AG09319 (cell line): ENCODE measurements at regions not wholly inside any gene's neighbourhood (a gene's known extent, or its start where the extent isn't known, plus 50 kb on each side); places are given as distances from the start of the nearest gene placed in this dataset.
"Not testable (repeated sequence)": the region's sequence is repeated elsewhere in the genome, so short reads cannot be mapped to it uniquely, and the experiment has no call there.

ENCODE experiments used
- DNase-seq: peaks from one replicate; pipeline ENCODE4 v3.0.0-alpha.2; 2010; ENCODE audit warnings: low read depth; ENCODE audit errors: extremely low read depth
- TF ChIP-seq, protein P1 (sequence below): IDR thresholded peaks from 2 replicates; pipeline ENCODE4 v1.5.1; 2011; ENCODE audit warnings: low read depth, mild to moderate bottlenecking, inconsistent platforms, low read length, moderate library complexity

GRCh38 chr5:28947865-28948264 is 1909.5 kb upstream of the CDH9 start:
- no peak for DNase-seq
- TF ChIP-seq, protein P1, sequence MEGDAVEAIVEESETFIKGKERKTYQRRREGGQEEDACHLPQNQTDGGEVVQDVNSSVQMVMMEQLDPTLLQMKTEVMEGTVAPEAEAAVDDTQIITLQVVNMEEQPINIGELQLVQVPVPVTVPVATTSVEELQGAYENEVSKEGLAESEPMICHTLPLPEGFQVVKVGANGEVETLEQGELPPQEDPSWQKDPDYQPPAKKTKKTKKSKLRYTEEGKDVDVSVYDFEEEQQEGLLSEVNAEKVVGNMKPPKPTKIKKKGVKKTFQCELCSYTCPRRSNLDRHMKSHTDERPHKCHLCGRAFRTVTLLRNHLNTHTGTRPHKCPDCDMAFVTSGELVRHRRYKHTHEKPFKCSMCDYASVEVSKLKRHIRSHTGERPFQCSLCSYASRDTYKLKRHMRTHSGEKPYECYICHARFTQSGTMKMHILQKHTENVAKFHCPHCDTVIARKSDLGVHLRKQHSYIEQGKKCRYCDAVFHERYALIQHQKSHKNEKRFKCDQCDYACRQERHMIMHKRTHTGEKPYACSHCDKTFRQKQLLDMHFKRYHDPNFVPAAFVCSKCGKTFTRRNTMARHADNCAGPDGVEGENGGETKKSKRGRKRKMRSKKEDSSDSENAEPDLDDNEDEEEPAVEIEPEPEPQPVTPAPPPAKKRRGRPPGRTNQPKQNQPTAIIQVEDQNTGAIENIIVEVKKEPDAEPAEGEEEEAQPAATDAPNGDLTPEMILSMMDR, result no peak

DNA sequence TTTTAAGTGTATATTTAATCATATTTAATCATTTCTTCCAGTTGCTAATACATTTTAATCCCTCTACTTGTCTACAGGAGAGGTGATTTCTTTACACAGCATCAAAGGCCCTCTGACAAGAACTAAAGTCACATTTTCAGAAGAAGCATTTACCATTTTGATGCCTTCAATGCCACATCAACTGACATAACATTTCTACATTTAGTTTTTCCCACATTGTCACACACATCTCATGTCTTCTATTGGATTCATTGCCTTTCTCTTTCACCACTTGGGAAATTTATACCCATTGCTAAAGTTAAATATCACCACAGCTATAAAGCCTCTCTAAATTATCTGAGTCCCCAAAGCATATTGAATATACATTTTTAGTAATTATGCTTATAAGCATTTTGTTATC is 1907.5 kb upstream of the CDH9 start:
- TF ChIP-seq, protein P1, result no peak
- DNase-seq, result no peak

GRCh38 chr5:28929366-28929765 is 1891.0 kb upstream of the CDH9 start:
- DNase-seq, result not testable (repeated sequence)

DNA sequence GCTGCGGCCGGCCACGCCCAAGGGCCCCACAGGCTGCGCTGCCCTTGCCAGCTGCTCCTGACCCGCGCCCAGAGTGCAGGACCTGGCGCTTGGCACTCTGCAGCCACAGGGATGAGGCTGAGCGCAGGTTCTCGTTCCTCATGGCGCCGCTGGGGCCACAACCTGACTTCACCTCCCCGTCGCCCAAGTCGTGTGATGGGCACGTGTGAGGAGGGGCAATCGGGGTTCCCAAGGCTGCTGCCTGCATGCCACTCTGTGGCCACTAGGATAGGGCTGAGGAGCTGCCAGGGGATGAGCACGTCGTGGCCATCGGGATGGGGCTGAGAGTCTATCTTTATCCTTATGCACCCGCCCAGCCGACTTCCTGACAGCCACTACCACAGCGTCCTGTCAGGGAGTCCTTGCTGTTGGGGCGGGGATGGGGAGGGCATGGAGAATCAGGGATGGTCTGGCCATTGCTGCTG is 1890.0 kb upstream of the CDH9 start:
- not testable (repeated sequence) for DNase-seq

DNA sequence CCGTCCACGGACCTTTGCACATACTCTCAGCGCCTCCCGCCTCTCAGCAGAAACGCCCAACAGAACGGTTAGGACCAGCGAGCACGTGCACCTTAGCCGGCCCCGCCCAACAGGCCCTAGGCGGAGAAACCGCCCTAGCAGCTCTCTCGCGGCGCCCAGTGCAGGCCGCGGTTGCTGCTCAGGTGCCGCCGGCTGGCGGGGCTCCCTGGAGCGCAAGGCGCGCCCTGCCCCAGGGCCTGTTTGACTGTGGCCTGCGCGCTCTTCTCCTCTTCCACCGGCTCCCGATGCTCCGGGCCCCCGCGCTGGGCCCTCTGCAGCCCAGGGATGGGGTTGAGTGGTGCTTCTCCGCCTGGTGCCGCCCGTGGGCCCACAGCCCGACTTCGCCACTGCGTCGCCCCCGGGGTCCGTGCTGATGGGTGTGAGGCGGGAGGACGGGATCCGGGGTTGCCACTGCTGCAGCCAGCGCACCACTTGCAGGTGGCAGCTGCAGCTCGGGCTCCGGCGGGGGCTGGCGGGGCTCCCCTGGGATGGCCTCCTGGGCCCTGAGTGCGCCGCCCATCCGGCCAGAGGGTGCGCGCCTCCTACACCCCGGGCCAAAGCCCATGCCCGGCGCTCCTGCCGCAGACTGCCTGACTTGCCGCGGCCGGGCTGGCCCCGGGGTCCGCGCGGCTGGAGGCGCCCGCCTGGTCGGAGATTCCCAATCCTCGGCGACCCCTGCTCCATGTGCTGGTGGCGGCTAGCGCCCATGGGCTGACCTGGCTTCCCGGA is 1889.4 kb upstream of the CDH9 start:
- no peak for DNase-seq
- TF ChIP-seq, protein P1, result no peak

- TF ChIP-seq, protein P1, result no peak
- DNase-seq, result no peak
Measured at GRCh38 chr5:28926422-28926821, 1888.0 kb upstream of the CDH9 start.

DNA sequence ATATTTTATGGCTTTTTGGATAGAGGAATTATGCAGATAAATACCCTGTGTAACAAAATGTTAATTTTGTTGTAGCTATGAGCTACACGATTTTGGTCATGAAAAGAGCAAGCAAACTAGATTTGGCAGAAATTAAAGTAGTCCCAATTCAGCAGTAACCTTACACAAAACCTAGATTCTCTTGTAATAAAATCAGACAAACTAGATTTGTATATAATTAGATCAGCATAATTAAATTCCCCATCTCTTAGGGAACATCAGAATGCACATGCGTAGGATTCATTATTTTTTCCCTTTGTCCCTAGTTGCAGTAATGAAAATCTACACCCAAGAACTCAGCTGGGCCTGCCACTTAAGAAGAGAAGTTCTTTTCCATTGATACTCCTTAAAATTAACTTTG is 1879.2 kb upstream of the CDH9 start:
- TF ChIP-seq, protein P1, result no peak
- no peak for DNase-seq

DNA sequence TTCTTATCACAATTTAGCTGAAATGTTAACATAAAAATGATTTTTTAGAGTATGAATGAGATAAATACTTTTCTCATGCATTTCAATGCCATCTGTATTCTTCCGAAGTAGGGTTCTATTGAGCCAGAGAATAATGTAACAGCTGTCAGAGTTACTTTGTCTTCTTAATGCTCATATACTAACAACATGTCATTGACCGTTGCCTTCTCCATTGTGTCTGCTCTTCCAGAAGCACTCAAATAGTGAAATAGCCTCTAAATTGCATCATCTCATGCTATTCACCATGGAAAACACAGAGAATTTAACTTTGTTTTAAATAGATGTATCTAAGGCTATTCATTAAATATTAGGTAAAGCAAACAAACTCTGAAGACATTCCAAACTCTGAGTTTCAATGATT is 1875.9 kb upstream of the CDH9 start:
- DNase-seq, result no peak
- TF ChIP-seq, protein P1, result no peak
